ENCODE measurements at regions not wholly inside any gene's neighbourhood (a gene's known extent, or its start where the extent isn't known, plus 50 kb on each side); places are given as distances from the start of the nearest gene placed in this dataset.

DNA sequence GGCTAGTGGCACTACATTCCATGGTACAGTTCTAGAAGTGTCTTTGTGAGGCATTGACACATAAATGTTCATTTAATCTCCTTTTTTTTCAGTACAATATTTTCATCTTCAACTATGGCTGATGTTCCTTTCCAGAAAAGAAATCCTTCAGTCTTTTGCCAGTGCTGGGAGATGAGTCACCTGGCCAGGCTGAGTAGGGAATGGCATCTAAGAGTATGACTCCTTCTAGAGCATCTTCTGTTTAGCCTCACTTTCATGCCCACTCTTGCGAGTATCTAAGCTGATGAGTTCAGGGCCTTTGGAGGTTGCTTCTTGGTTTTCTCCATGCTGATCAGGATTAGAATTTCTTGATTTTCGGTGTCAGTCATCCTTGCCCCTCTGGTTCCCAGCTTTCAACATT, 124.4 kb downstream of the SLC28A3 start:
- Mint-ChIP-seq H3K9me3 (no peaks in the 10 kb centered on the region), H3K36me3 (ENCODE audit: insufficient read depth in 2 of 2) (no peaks in the 10 kb centered on the region), H3K4me1 (ENCODE audit: low read depth) (no peaks in the 10 kb centered on the region), H3K4me3 (no peak overlapping the region), H3K27ac (no peak overlapping the region), H3K27me3 (ENCODE audit: low read depth) (peaks cover 8% of the 10 kb centered on the region)
- ATAC-seq (replicated peaks in 1 of 2) (no peak), DNase-seq (no peak)

DNA sequence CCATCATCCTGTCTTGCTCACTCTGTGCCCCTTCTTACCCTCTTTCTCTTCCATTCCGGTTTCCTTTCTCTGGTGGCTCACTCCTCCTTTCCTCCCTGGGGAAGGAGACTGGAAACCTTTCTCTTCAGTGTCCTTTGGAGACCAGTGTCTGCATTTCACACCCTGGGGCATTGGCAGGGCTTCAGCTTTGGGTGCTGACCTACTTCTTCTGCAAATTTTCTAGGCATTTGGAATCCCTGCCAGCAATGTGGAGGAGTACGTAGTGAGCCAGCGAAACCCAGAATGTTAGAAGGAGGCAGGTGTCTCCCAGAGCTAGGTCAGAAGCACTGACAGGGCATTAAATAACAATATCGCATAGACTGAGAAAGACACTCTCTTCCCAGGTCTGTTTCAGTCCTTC, 122.2 kb downstream of the SLC28A3 start:
- H3K4me1 Mint-ChIP-seq (ENCODE audit: low read depth): no peaks in the 10 kb centered on the region

DNA sequence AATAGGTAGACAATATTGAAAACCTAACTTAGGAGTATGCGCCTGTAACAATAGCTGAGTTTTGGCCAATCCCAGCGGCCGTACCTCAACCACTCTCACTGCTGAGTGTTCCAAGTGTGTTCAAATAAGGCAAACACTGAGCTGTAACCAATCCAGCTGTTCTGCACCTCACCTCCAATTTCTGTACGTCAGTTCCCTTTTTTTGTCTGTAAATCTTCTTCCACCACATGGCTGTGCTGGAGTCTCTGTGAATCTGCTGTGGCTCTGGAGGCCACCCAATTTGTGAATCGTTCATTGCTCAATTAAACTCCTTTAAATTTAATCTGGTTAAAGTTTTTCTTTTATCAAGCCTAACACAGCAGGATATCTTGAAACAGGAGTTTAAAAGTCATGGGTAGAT, 116.3 kb downstream of the SLC28A3 start:
- no peak overlapping the region for H3K4me3 Mint-ChIP-seq
- peaks cover 0 to 2% of the 10 kb centered on the region in 2 donors for H3K36me3 Mint-ChIP-seq (ENCODE audit: insufficient read depth in 2 of 2)
- H3K9me3 Mint-ChIP-seq: peaks cover 1 to 4% of the 10 kb centered on the region in 2 donors
- no peaks in the 10 kb centered on the region for H3K4me1 Mint-ChIP-seq (ENCODE audit: low read depth)
- no peak for ATAC-seq (replicated peaks in 1 of 2)
- DNase-seq: no peak
- H3K27me3 Mint-ChIP-seq (ENCODE audit: low read depth): peaks cover 5% of the 10 kb centered on the region
- no peak overlapping the region for H3K27ac Mint-ChIP-seq

More for the DNA sequence above, 122.2 kb downstream of the SLC28A3 start:
- no peak overlapping the region for H3K4me3 Mint-ChIP-seq
- no peak overlapping the region for H3K27ac Mint-ChIP-seq
- DNase-seq (no peak), ATAC-seq (replicated peaks in 1 of 2) (no peak)
- H3K36me3 Mint-ChIP-seq (ENCODE audit: insufficient read depth in 2 of 2): peaks cover 0 to 2% of the 10 kb centered on the region in 2 donors
- peaks cover 1 to 4% of the 10 kb centered on the region in 2 donors for H3K9me3 Mint-ChIP-seq
- H3K27me3 Mint-ChIP-seq (ENCODE audit: low read depth): peaks cover 11% of the 10 kb centered on the region

All from activated T-cell treated with anti-CD3 and anti-CD28 coated beads, Interleukin-2, amount 50 U/mL, for 72 hours (primary cell).